ENCODE measurements at regions not wholly inside any gene's neighbourhood (a gene's known extent, or its start where the extent isn't known, plus 50 kb on each side); places are given as distances from the start of the nearest gene placed in this dataset.

DNA sequence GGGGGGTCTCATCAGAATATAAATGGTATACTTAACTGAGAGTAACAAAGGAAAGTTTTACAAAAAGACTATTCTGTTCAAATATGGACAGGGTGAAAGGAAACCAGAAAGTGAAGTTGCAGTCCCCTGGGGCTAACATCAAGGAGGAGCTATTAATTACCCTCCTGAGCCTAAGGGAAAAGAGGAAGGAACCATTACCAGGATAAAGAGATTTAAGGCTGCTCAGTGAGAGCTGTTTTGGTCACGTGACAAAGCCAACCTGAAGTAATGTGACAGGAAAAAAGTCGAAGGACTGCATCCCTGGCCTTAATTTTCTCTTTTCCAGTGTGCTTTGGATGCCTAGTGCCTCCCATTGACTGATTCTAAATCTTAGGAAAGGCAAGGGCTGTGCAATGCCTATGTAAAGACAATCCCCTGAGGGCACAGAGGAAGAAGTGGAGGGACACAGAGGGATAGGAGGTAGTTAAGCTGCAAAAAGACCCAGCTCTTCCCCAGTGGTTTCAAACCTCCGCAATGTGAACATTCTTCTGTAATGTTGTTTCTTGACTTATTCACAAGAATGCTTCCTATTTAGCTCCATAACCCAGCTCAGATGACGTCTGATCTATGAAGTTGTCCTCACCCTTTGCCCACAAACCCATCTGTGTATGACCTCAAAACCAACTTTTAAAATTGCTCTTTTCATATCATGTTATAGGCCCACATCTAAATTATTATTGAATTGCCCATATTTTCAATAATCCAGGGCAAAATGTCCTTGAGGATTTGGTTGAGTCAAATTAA, 187.7 kb upstream of the DCN start:
- no peak for DNase-seq (ENCODE audit: insufficient read length, low spot score)
- no peak for TF ChIP-seq PAX5 (IDR thresholded peaks at IDR 0.05; ENCODE audit: insufficient read depth, low read length, severe bottlenecking)
- TF ChIP-seq POU2F2 (IDR thresholded peaks at IDR 0.05; ENCODE audit: low read depth, low read length): no peak
- TF ChIP-seq POLR2AphosphoS5 (IDR thresholded peaks at IDR 0.05; ENCODE audit: low read depth, low read length): no peak
- no peak for TF ChIP-seq TAF1 (IDR thresholded peaks at IDR 0.05; ENCODE audit: low read depth, low read length)
- no peak for TF ChIP-seq POLR2A (IDR thresholded peaks at IDR 0.05; ENCODE audit: low read depth, low read length)
- TF ChIP-seq SPI1 (IDR thresholded peaks at IDR 0.05; ENCODE audit: low read depth, low read length): no peak
- FAIRE-seq: no peak

DNA sequence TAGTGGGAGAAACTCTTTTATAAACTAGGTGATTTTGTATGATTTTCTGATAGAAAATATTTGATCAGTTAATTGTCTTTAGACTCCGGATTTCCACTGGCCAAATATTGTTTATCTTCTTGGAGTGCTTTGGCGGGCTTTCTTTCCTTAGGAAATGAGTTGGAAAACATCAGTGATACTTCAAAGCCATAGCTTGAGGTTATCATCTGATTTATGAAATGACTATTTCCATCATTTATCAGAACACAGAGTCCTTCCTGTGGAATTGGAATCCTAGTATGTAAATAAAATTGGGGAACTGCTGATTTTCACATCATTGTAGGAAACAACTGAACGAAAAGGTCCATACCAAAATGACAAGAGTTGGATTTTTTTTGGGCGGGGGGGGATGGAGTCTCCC, 186.0 kb upstream of the DCN start:
- FAIRE-seq (no peak), DNase-seq (ENCODE audit: insufficient read length, low spot score) (no peak)
- TF ChIP-seq SPI1 (IDR thresholded peaks at IDR 0.05; ENCODE audit: low read depth, low read length) (no peak), POLR2AphosphoS5 (IDR thresholded peaks at IDR 0.05; ENCODE audit: low read depth, low read length) (no peak), POLR2A (IDR thresholded peaks at IDR 0.05; ENCODE audit: low read depth, low read length) (no peak), PAX5 (IDR thresholded peaks at IDR 0.05; ENCODE audit: insufficient read depth, low read length, severe bottlenecking) (no peak), POU2F2 (IDR thresholded peaks at IDR 0.05; ENCODE audit: low read depth, low read length) (no peak), TAF1 (IDR thresholded peaks at IDR 0.05; ENCODE audit: low read depth, low read length) (no peak)

DNA sequence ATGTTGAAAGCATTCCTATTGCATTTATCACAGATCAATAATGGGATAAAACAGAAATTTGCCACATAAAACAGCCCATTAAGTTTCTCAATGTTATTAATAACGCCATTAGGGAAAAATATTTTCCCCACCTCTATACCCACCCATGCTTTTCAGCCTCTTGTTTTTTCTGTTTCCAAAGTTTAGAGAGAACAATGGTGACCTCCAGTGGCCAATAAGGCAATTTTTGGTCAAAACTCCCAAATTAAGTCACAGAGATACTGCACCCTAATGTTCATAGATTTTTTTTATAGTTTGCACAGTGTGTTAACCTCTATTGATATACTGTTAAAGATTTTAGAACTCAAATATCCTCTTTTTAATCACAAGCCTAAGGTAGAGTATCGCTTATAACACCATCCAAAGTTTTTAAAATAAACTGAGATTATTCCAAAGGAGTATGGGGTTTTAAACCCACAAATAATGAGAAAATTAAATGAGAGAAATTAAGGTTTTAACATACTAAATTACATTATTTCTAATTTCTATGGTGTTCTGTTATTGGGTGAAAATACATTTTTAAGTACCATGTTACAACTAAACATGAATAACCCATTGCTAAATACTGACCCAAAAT, 184.7 kb upstream of the DCN start:
- DNase-seq (ENCODE audit: insufficient read length, low spot score): no peak
- no peak for FAIRE-seq
- no peak for TF ChIP-seq TAF1 (IDR thresholded peaks at IDR 0.05; ENCODE audit: low read depth, low read length)
- TF ChIP-seq SPI1 (IDR thresholded peaks at IDR 0.05; ENCODE audit: low read depth, low read length): no peak
- TF ChIP-seq PAX5 (IDR thresholded peaks at IDR 0.05; ENCODE audit: insufficient read depth, low read length, severe bottlenecking): no peak
- no peak for TF ChIP-seq POU2F2 (IDR thresholded peaks at IDR 0.05; ENCODE audit: low read depth, low read length)
- no peak for TF ChIP-seq POLR2A (IDR thresholded peaks at IDR 0.05; ENCODE audit: low read depth, low read length)
- TF ChIP-seq POLR2AphosphoS5 (IDR thresholded peaks at IDR 0.05; ENCODE audit: low read depth, low read length): no peak

DNA sequence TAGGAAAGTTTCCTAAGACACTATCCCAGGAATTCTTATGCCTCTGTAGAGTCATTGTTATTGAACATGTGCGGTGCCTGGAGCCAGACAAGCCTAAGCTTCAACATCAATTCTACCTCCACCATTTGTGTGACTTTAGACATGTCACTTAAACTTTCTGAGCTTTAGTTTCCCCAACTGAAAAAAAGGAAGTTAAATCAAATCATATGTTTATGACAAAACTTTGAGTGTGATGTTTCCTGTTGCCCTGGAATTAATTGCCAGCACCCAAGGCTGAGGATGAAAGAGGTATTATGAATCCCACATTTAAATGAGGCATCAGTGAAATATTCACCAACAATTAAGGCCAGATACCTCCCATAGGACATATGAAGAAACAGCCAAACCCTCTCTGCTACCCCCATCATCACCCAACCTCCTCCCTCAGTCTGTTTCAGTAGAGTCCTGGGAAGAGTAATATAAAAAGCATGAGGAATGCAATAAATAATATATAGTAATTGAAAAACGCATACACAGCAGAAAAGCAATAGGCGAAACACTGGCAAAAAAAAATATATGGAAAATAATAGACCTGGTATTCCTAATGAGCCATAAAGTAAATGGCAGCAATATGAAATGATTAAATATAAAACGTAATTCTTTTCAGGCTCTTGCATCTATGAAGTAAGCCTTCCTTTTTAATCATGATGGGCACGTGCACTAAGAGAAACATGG, 182.0 kb upstream of the DCN start:
- FAIRE-seq (no peak), DNase-seq (ENCODE audit: insufficient read length, low spot score) (no peak)
- TF ChIP-seq POLR2A (IDR thresholded peaks at IDR 0.05; ENCODE audit: low read depth, low read length) (no peak), TAF1 (IDR thresholded peaks at IDR 0.05; ENCODE audit: low read depth, low read length) (no peak), POU2F2 (IDR thresholded peaks at IDR 0.05; ENCODE audit: low read depth, low read length) (no peak), SPI1 (IDR thresholded peaks at IDR 0.05; ENCODE audit: low read depth, low read length) (no peak), POLR2AphosphoS5 (IDR thresholded peaks at IDR 0.05; ENCODE audit: low read depth, low read length) (no peak), PAX5 (IDR thresholded peaks at IDR 0.05; ENCODE audit: insufficient read depth, low read length, severe bottlenecking) (no peak)

GRCh38 chr12:91361864-91362263, 179.2 kb upstream of the DCN start:
- no peak for FAIRE-seq

DNA sequence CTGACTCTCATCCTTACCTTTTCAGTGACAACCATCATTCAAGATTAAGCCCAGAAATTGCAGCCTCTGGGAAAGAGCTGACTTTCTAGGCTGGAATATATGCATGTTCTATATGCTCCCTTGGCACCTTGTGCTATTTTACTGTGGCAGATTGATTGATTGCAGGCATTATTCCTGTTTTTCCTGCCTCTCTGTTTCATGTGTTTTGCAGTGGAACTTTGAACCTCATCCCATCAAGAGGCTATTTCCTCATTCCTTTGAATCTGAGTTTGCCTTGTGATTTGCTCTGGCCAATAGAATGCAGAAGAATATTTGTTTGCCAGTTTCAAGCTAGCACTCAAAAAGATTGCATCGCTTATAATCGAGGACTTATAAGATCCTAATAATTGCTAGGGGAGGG, 174.8 kb upstream of the DCN start:
- FAIRE-seq (no peak), DNase-seq (ENCODE audit: insufficient read length, low spot score) (no peak)
- TF ChIP-seq POLR2A (IDR thresholded peaks at IDR 0.05; ENCODE audit: low read depth, low read length) (no peak), PAX5 (IDR thresholded peaks at IDR 0.05; ENCODE audit: insufficient read depth, low read length, severe bottlenecking) (no peak), SPI1 (IDR thresholded peaks at IDR 0.05; ENCODE audit: low read depth, low read length) (no peak), POU2F2 (IDR thresholded peaks at IDR 0.05; ENCODE audit: low read depth, low read length) (no peak), TAF1 (IDR thresholded peaks at IDR 0.05; ENCODE audit: low read depth, low read length) (no peak), POLR2AphosphoS5 (IDR thresholded peaks at IDR 0.05; ENCODE audit: low read depth, low read length) (no peak)

More at GRCh38 chr12:91361864-91362263, 179.2 kb upstream of the DCN start:
- TF ChIP-seq POLR2A (IDR thresholded peaks at IDR 0.05; ENCODE audit: low read depth, low read length) (no peak), POU2F2 (IDR thresholded peaks at IDR 0.05; ENCODE audit: low read depth, low read length) (no peak), PAX5 (IDR thresholded peaks at IDR 0.05; ENCODE audit: insufficient read depth, low read length, severe bottlenecking) (no peak), TAF1 (IDR thresholded peaks at IDR 0.05; ENCODE audit: low read depth, low read length) (no peak), POLR2AphosphoS5 (IDR thresholded peaks at IDR 0.05; ENCODE audit: low read depth, low read length) (no peak), SPI1 (IDR thresholded peaks at IDR 0.05; ENCODE audit: low read depth, low read length) (no peak)
- no peak for DNase-seq (ENCODE audit: insufficient read length, low spot score)

DNA sequence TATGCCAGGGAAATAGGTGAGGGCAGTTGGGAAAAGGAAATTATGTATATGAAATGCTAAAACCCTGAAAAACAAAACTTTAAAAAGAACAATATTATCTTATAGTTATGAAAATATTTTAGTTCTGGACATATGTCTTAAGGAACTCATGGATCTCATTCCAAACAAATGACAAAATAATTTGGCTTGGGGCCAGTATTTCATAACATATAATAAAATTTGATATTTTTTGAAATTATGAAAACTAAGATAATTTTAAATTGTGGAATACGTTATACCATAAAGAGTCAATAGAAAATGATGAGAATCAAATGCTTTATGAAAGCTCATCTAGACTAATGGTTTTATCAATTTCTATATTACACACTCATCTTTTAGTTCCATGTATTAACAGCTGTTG, 173.8 kb upstream of the DCN start:
- FAIRE-seq (no peak), DNase-seq (ENCODE audit: insufficient read length, low spot score) (no peak)
- TF ChIP-seq SPI1 (IDR thresholded peaks at IDR 0.05; ENCODE audit: low read depth, low read length) (no peak), POLR2A (IDR thresholded peaks at IDR 0.05; ENCODE audit: low read depth, low read length) (no peak), PAX5 (IDR thresholded peaks at IDR 0.05; ENCODE audit: insufficient read depth, low read length, severe bottlenecking) (no peak), POU2F2 (IDR thresholded peaks at IDR 0.05; ENCODE audit: low read depth, low read length) (no peak), TAF1 (IDR thresholded peaks at IDR 0.05; ENCODE audit: low read depth, low read length) (no peak), POLR2AphosphoS5 (IDR thresholded peaks at IDR 0.05; ENCODE audit: low read depth, low read length) (no peak)

GRCh38 chr12:91355150-91356006, 172.8 kb upstream of the DCN start:
- FAIRE-seq (peak; percentile 90), DNase-seq (ENCODE audit: insufficient read length, low spot score) (peak; percentile 2)
- TF ChIP-seq PAX5 (IDR thresholded peaks at IDR 0.05; ENCODE audit: insufficient read depth, low read length, severe bottlenecking) (no peak), POLR2A (IDR thresholded peaks at IDR 0.05; ENCODE audit: low read depth, low read length) (no peak), SPI1 (IDR thresholded peaks at IDR 0.05; ENCODE audit: low read depth, low read length) (no peak), POLR2AphosphoS5 (IDR thresholded peaks at IDR 0.05; ENCODE audit: low read depth, low read length) (no peak), TAF1 (IDR thresholded peaks at IDR 0.05; ENCODE audit: low read depth, low read length) (no peak), POU2F2 (IDR thresholded peaks at IDR 0.05; ENCODE audit: low read depth, low read length) (no peak)

All from GM12891 (cell line).